Breast epithelium (tissue), 3 donors: ENCODE measurements at regions not wholly inside any gene's neighbourhood (a gene's known extent, or its start where the extent isn't known, plus 50 kb on each side); places are given as distances from the start of the nearest gene placed in this dataset.

Experiments
- POLR2A ChIP-seq: fragments of 450-650 bp; IDR thresholded peaks from one replicate; pipeline ENCODE4 v1.6.1; 2016; ENCODE audit warnings: antibody characterized with exemption, mild to moderate bottlenecking, moderate library complexity
- POLR2AphosphoS5 ChIP-seq, 3 donors: sonication (generic); formaldehyde crosslinking; IDR thresholded peaks; one replicate each; pipeline ENCODE4 v1.6.1; 2017; ENCODE audit warnings: antibody characterized with exemption in 3 of 3
- TF ChIP-seq, protein P1 (sequence below), 3 donors: fragments of 450-650 bp; IDR thresholded peaks; one replicate each; pipeline ENCODE4 v1.5.1; 2016 to 2017; ENCODE audit warnings: antibody characterized with exemption in 3 of 3, mild to moderate bottlenecking in 3 of 3, moderate library complexity in 3 of 3

DNA sequence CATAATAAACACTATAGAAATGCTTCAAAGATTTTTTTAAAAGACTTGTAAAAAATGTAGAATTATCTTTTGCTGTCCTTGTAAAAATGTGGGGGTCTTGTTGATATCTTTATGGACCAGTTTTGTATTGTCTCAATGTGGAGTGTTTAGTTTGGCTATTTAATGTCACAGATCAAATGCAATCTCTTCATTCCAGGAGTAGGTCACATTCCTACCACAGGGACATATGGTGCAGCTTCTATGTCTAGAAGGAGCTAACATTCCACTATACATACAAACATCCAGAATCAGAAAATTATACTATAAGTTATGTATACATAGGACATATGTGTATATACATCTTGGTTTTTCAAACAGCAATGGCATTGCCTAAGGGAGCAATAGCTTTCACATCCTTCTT, 345.7 kb downstream of the BMP4 start:
- TF ChIP-seq POLR2A (no peak), POLR2AphosphoS5 (IDR thresholded peaks at IDR 0.05) (no peak)
- TF ChIP-seq, protein P1, sequence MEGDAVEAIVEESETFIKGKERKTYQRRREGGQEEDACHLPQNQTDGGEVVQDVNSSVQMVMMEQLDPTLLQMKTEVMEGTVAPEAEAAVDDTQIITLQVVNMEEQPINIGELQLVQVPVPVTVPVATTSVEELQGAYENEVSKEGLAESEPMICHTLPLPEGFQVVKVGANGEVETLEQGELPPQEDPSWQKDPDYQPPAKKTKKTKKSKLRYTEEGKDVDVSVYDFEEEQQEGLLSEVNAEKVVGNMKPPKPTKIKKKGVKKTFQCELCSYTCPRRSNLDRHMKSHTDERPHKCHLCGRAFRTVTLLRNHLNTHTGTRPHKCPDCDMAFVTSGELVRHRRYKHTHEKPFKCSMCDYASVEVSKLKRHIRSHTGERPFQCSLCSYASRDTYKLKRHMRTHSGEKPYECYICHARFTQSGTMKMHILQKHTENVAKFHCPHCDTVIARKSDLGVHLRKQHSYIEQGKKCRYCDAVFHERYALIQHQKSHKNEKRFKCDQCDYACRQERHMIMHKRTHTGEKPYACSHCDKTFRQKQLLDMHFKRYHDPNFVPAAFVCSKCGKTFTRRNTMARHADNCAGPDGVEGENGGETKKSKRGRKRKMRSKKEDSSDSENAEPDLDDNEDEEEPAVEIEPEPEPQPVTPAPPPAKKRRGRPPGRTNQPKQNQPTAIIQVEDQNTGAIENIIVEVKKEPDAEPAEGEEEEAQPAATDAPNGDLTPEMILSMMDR (IDR thresholded peaks at IDR 0.05), result no peak
